ENCODE measurements at regions not wholly inside any gene's neighbourhood (a gene's known extent, or its start where the extent isn't known, plus 50 kb on each side); places are given as distances from the start of the nearest gene placed in this dataset.

DNA sequence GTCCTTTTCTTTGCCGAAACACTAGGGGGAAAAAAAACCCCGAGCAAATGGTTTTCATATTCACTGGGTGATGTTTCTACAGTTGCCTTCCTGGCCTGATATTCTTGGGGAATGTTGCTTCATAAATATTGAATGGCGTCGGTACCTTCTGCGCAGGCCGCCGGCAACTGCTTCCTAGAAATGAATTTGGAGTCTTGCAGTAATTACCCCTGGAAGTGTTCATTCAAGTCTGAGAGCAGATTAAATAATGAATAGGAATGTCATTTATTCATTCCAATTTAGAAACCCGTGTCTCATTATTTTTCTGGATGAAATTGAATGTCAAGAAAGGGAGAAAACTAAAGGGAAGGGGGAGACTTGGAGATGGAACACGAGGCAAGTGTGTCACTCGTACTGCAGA is 179.4 kb upstream of the KCNG1 start:
- no peak for TF ChIP-seq CTCF (IDR thresholded peaks at IDR 0.05; ENCODE audit: low read depth, low read length)
- TF ChIP-seq EZH2phosphoT487 (IDR thresholded peaks at IDR 0.05; ENCODE audit: low read depth): no peak
